EH (cell line): ENCODE measurements at regions not wholly inside any gene's neighbourhood (a gene's known extent, or its start where the extent isn't known, plus 50 kb on each side); places are given as distances from the start of the nearest gene placed in this dataset.

Experiments
- DNase-seq: peaks from one replicate; pipeline ENCODE4 v3.0.0-alpha.2; 2015; ENCODE audit warnings: low read depth

GRCh38 chr18:6650747-6651146 lies 78.8 kb upstream of the ARHGAP28 start:
- no peak for DNase-seq

DNA sequence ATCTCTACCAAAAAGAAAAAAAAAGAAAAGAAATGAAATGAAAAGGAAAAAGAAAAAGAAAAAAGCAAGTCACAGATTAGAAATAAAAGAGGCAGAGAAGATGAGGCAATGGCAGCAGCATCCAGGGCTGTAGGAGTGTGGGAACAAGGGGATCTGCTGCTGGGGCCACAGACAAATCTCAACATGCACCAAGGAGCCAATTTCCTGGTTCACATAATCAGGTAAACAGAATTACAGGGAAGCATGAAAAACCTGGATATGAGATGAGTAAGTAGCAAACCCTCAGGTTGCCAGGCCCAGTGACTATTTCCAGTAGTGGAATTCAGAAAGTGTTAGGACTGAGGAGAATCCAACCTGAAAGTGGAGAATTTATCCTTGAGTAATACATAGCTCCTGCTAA lies 77.4 kb upstream of the ARHGAP28 start:
- no peak for DNase-seq

- no peak for DNase-seq
Observed at GRCh38 chr18:6653880-6654279, 75.6 kb upstream of the ARHGAP28 start.

GRCh38 chr18:6659963-6660725 lies 69.4 kb upstream of the ARHGAP28 start:
- peak; percentile 9 for DNase-seq

DNA sequence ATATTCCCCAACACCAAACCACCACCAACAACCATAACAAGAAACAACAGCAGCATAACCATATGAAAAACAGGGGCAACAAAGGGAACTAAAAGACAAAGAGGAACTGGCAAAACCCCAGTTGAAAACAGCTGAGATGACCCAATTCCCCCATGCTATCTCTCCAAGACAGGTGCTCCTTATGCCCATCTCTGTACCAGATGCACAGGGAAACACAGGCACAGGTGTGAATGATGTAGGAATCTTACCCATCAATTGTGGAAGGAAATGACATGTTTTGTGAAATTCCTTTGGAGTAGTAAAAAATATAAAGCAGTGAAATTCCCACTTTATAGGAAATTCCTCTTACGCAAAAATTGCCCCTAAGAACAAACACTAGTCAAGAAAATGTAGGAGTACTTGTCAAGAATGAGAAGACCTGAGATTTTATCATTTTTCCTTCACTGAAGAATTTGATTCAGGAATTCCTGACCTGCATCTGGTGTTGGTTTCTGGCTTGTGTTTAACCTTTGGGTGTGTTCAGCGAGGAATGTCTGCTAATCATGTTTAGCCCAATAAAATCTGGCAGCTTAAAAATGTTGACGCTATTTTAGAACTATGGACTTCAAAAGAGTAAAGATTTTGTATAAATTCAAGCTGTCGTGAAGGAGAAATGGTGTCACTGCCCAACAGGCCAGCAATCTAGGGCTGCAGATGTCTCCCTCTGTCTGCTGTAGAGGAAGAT lies 67.7 kb upstream of the ARHGAP28 start:
- peak; percentile 42 for DNase-seq

DNA sequence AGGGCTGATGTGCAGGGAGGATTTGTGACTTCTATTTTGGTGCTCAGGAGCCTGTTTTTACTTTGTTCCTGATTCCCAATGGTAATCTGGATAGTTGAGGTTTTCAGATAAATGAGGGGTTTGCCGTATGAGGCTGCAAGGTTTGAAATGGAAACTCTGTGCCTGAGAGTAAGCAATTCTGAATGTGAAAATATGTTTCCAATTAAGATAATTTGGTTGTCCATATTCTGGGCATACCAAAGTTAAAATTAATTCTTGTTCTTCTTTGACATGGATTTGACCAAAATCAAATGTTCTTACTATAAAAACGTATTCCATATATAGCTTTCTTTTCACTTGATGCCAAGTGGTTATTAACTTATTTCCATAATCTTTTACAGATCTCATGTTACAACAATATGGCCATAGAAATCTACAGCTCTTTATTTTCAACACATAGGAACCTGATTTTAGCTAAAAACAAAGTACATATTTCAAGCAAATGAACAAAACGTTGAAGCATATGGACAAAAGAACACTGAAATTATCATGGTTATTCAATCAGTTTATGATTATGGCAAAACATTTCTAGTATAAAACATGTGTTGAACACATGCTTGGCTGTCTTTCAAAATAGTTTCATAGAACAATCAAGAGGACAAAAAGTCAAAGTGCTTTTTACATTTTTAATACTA lies 63.4 kb upstream of the ARHGAP28 start:
- no peak for DNase-seq

- DNase-seq: no peak
Observed at GRCh38 chr18:6668836-6669235, 60.7 kb upstream of the ARHGAP28 start.

GRCh38 chr18:6672821-6673308 lies 56.7 kb upstream of the ARHGAP28 start:
- DNase-seq: no peak

GRCh38 chr18:6677086-6677485 lies 52.4 kb upstream of the ARHGAP28 start:
- DNase-seq: no peak

DNA sequence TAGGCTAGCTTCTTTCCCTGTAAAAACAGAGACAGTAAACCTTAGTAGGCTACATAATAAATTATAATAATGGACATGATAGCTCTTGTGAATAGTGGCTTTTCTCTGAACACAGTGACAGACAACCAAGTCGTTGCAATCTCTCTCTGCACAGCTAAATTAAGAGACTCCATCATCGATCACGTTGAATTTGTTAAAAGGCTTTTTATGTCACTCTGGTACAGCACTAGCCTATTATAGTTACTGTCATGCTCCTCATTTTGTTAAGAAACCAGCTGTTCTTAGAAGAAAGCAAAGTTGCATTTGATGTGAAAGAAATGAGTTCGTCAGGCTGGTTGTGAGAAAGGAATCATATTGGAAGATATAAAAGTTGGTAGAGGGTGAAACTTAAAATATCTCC lies 50.3 kb upstream of the ARHGAP28 start:
- no peak for DNase-seq
